Hepatic stellate cell (primary cell): ENCODE measurements at regions not wholly inside any gene's neighbourhood (a gene's known extent, or its start where the extent isn't known, plus 50 kb on each side); places are given as distances from the start of the nearest gene placed in this dataset.
A peak's percentile ranks its signal among the peaks of the same experiment; 100 is the strongest.

Source experiments
- DNase-seq: peaks from one replicate; pipeline ENCODE4 v3.0.0; 2011; ENCODE audit warnings: low spot score

- DNase-seq = no peak
Measured at GRCh38 chr15:68500363-68501258, 68.6 kb upstream of the ITGA11 start.

GRCh38 chr15:68501259-68501591, 69.3 kb upstream of the ITGA11 start:
- DNase-seq = no peak

- no peak for DNase-seq
Measured at GRCh38 chr15:68501616-68502015, 69.7 kb upstream of the ITGA11 start.

- DNase-seq = no peak
Measured at GRCh38 chr15:68502398-68502901, 70.5 kb upstream of the ITGA11 start.

GRCh38 chr15:68503213-68503612, 71.2 kb upstream of the ITGA11 start:
- no peak for DNase-seq

- DNase-seq = peak; percentile 46
Measured at GRCh38 chr15:68503791-68504680, 72.1 kb upstream of the ITGA11 start.

- DNase-seq = no peak
Measured at GRCh38 chr15:68504681-68505170, 72.8 kb upstream of the ITGA11 start.

- DNase-seq = no peak
Measured at GRCh38 chr15:68506071-68506470, 72.7 kb upstream of the CORO2B start.

GRCh38 chr15:68507447-68507846, 71.3 kb upstream of the CORO2B start:
- DNase-seq = no peak

- no peak for DNase-seq
Measured at GRCh38 chr15:68508485-68509189, 70.2 kb upstream of the CORO2B start.

GRCh38 chr15:68510558-68510957, 68.2 kb upstream of the CORO2B start:
- no peak for DNase-seq

GRCh38 chr15:68511073-68511991, 67.5 kb upstream of the CORO2B start:
- DNase-seq = peak; percentile 50

GRCh38 chr15:68512052-68512451, 66.7 kb upstream of the CORO2B start:
- no peak for DNase-seq

- DNase-seq = no peak
Measured at GRCh38 chr15:68512598-68512997, 66.2 kb upstream of the CORO2B start.

GRCh38 chr15:68515371-68516095, 63.3 kb upstream of the CORO2B start:
- no peak for DNase-seq

GRCh38 chr15:68517285-68517761, 61.5 kb upstream of the CORO2B start:
- DNase-seq = no peak

GRCh38 chr15:68518046-68518445, 60.7 kb upstream of the CORO2B start:
- DNase-seq = no peak

- DNase-seq = no peak
Measured at GRCh38 chr15:68518785-68519430, 59.9 kb upstream of the CORO2B start.

- DNase-seq = peak; percentile 49
Measured at GRCh38 chr15:68524753-68525584, 53.8 kb upstream of the CORO2B start.
